Activated T-helper 9 cell treated with anti-CD3 and anti-CD28 coated beads, Interleukin-2, amount 50 U/mL, for 16 hours (primary cell): ENCODE measurements at regions not wholly inside any gene's neighbourhood (a gene's known extent, or its start where the extent isn't known, plus 50 kb on each side); places are given as distances from the start of the nearest gene placed in this dataset.
"Not testable (repeated sequence)": the region's sequence is repeated elsewhere in the genome, so short reads cannot be mapped to it uniquely, and the experiment has no call there.

Source experiments
- DNase-seq: peaks from one replicate; pipeline ENCODE4 v3.0.0-alpha.2; 2020; ENCODE audit warnings: low read depth

GRCh38 chr3:102906818-102907217 is 472.0 kb downstream of the ZPLD1 start:
- DNase-seq, result no peak

GRCh38 chr3:102909904-102910303 is 475.1 kb downstream of the ZPLD1 start:
- no peak for DNase-seq

GRCh38 chr3:102916532-102916931 is 481.7 kb downstream of the ZPLD1 start:
- DNase-seq, result no peak

- no peak for DNase-seq
Observed at GRCh38 chr3:102926618-102927017, 491.8 kb downstream of the ZPLD1 start.

GRCh38 chr3:102933377-102933776 is 498.6 kb downstream of the ZPLD1 start:
- no peak for DNase-seq

- no peak for DNase-seq
Observed at GRCh38 chr3:102936511-102937045, 501.8 kb downstream of the ZPLD1 start.

GRCh38 chr3:102941786-102942185 is 507.0 kb downstream of the ZPLD1 start:
- DNase-seq, result no peak

- not testable (repeated sequence) for DNase-seq
Observed at GRCh38 chr3:102946445-102946844, 511.6 kb downstream of the ZPLD1 start.

- DNase-seq, result no peak
Observed at GRCh38 chr3:102972350-102972749, 537.5 kb downstream of the ZPLD1 start.

- no peak for DNase-seq
Observed at GRCh38 chr3:102974333-102974732, 539.5 kb downstream of the ZPLD1 start.

- DNase-seq, result no peak
Observed at GRCh38 chr3:102979191-102979590, 544.4 kb downstream of the ZPLD1 start.

- DNase-seq, result no peak
Observed at GRCh38 chr3:102979682-102980354, 545.0 kb downstream of the ZPLD1 start.

GRCh38 chr3:102980355-102980696 is 545.5 kb downstream of the ZPLD1 start:
- no peak for DNase-seq

- DNase-seq, result no peak
Observed at GRCh38 chr3:103002425-103003176, 567.8 kb downstream of the ZPLD1 start.

- DNase-seq, result no peak
Observed at GRCh38 chr3:103006526-103007183, 571.8 kb downstream of the ZPLD1 start.

- no peak for DNase-seq
Observed at GRCh38 chr3:103009609-103010008, 574.8 kb downstream of the ZPLD1 start.

- DNase-seq, result no peak
Observed at GRCh38 chr3:103025880-103026279, 591.1 kb downstream of the ZPLD1 start.

GRCh38 chr3:103033841-103034240 is 599.0 kb downstream of the ZPLD1 start:
- DNase-seq, result no peak

- DNase-seq, result no peak
Observed at GRCh38 chr3:103047640-103048039, 612.8 kb downstream of the ZPLD1 start.

GRCh38 chr3:103048068-103048722 is 613.4 kb downstream of the ZPLD1 start:
- DNase-seq, result no peak

- DNase-seq, result no peak
Observed at GRCh38 chr3:103052236-103052830, 617.5 kb downstream of the ZPLD1 start.

GRCh38 chr3:103055021-103055520 is 620.3 kb downstream of the ZPLD1 start:
- DNase-seq, result no peak
